ENCODE measurements at regions not wholly inside any gene's neighbourhood (a gene's known extent, or its start where the extent isn't known, plus 50 kb on each side); places are given as distances from the start of the nearest gene placed in this dataset.

GRCh38 chr10:78396754-78397153 lies 363.1 kb downstream of the RPS24 start:
- Histone ChIP-seq H3K36me3 (ENCODE audit: control insufficient read depth, insufficient read depth, low read length) (no peaks in the 10 kb centered on the region), H3K4me3 (replicated peaks in 1 of 4; ENCODE audit: control extremely low read depth in 1 of 4, insufficient read depth in 1 of 4, low read depth in 3 of 4, low read length in 4 of 4) (no peak overlapping the region), H3K79me2 (ENCODE audit: control insufficient read depth, insufficient read depth, low read length) (no peaks in the 10 kb centered on the region), H3K27me3 (ENCODE audit: control insufficient read depth, insufficient read depth, low read length) (peaks cover 2% of the 10 kb centered on the region), H4K20me1 (ENCODE audit: control insufficient read depth, extremely low read depth, insufficient read depth, low read length) (no peaks in the 10 kb centered on the region), H2AFZ (ENCODE audit: low read length) (no peak overlapping the region), H3K9me3 (ENCODE audit: control insufficient read depth, insufficient read depth, low read depth, low read length) (no peaks in the 10 kb centered on the region), H3K4me2 (ENCODE audit: extremely low read depth, insufficient read depth, low read length) (no peak overlapping the region), H3K27ac (ENCODE audit: insufficient read depth, low read length) (no peak overlapping the region), H3K4me1 (ENCODE audit: control insufficient read depth, extremely low read depth, insufficient read depth, low read length) (no peaks in the 10 kb centered on the region), H3K9ac (ENCODE audit: insufficient read depth, low read length) (no peak overlapping the region)
- no peak for DNase-seq (ENCODE audit: low read depth in 2 of 2)
- TF ChIP-seq EZH2 (IDR thresholded peaks at IDR 0.05; ENCODE audit: low read length, missing control alignments), result no peak
- TF ChIP-seq CTCF (conservative IDR thresholded peaks at IDR 0.05 in 1 of 2, IDR thresholded peaks at IDR 0.05 in 1 of 2; ENCODE audit: low read depth in 1 of 2, low read length in 2 of 2), result no peak

GRCh38 chr10:78397786-78398185 lies 364.1 kb downstream of the RPS24 start:
- Histone ChIP-seq H3K27ac (ENCODE audit: insufficient read depth, low read length) (no peak overlapping the region), H3K27me3 (ENCODE audit: control insufficient read depth, insufficient read depth, low read length) (peaks cover 2% of the 10 kb centered on the region), H3K9ac (ENCODE audit: insufficient read depth, low read length) (no peak overlapping the region), H3K9me3 (ENCODE audit: control insufficient read depth, insufficient read depth, low read depth, low read length) (no peaks in the 10 kb centered on the region), H3K4me3 (replicated peaks in 1 of 4; ENCODE audit: control extremely low read depth in 1 of 4, insufficient read depth in 1 of 4, low read depth in 3 of 4, low read length in 4 of 4) (no peak overlapping the region), H3K36me3 (ENCODE audit: control insufficient read depth, insufficient read depth, low read length) (no peaks in the 10 kb centered on the region), H3K4me2 (ENCODE audit: extremely low read depth, insufficient read depth, low read length) (no peak overlapping the region), H3K4me1 (ENCODE audit: control insufficient read depth, extremely low read depth, insufficient read depth, low read length) (no peaks in the 10 kb centered on the region), H4K20me1 (ENCODE audit: control insufficient read depth, extremely low read depth, insufficient read depth, low read length) (no peaks in the 10 kb centered on the region), H3K79me2 (ENCODE audit: control insufficient read depth, insufficient read depth, low read length) (no peaks in the 10 kb centered on the region), H2AFZ (ENCODE audit: low read length) (no peak overlapping the region)
- no peak for TF ChIP-seq CTCF (conservative IDR thresholded peaks at IDR 0.05 in 1 of 2, IDR thresholded peaks at IDR 0.05 in 1 of 2; ENCODE audit: low read depth in 1 of 2, low read length in 2 of 2)
- TF ChIP-seq EZH2 (IDR thresholded peaks at IDR 0.05; ENCODE audit: low read length, missing control alignments), result no peak
- peak in 1 of 2 donors; percentile 41 for DNase-seq (ENCODE audit: low read depth in 2 of 2)

GRCh38 chr10:78398382-78398781 lies 364.7 kb downstream of the RPS24 start:
- H3K4me3 ChIP-seq (replicated peaks in 1 of 4; ENCODE audit: control extremely low read depth in 1 of 4, insufficient read depth in 1 of 4, low read depth in 3 of 4, low read length in 4 of 4), result no peak overlapping the region
- no peak overlapping the region for H3K27ac ChIP-seq (ENCODE audit: insufficient read depth, low read length)
- H3K4me1 ChIP-seq (ENCODE audit: control insufficient read depth, extremely low read depth, insufficient read depth, low read length), result no peaks in the 10 kb centered on the region
- no peaks in the 10 kb centered on the region for H3K36me3 ChIP-seq (ENCODE audit: control insufficient read depth, insufficient read depth, low read length)
- no peaks in the 10 kb centered on the region for H3K9me3 ChIP-seq (ENCODE audit: control insufficient read depth, insufficient read depth, low read depth, low read length)
- no peaks in the 10 kb centered on the region for H3K79me2 ChIP-seq (ENCODE audit: control insufficient read depth, insufficient read depth, low read length)
- no peaks in the 10 kb centered on the region for H4K20me1 ChIP-seq (ENCODE audit: control insufficient read depth, extremely low read depth, insufficient read depth, low read length)
- H3K9ac ChIP-seq (ENCODE audit: insufficient read depth, low read length), result no peak overlapping the region
- H3K4me2 ChIP-seq (ENCODE audit: extremely low read depth, insufficient read depth, low read length), result no peak overlapping the region
- H2AFZ ChIP-seq (ENCODE audit: low read length), result no peak overlapping the region
- DNase-seq (ENCODE audit: low read depth in 2 of 2), result no peak
- TF ChIP-seq EZH2 (IDR thresholded peaks at IDR 0.05; ENCODE audit: low read length, missing control alignments) (no peak), CTCF (conservative IDR thresholded peaks at IDR 0.05 in 1 of 2, IDR thresholded peaks at IDR 0.05 in 1 of 2; ENCODE audit: low read depth in 1 of 2, low read length in 2 of 2) (no peak)
- peaks cover 2% of the 10 kb centered on the region for H3K27me3 ChIP-seq (ENCODE audit: control insufficient read depth, insufficient read depth, low read length)
